ENCODE measurements at regions not wholly inside any gene's neighbourhood (a gene's known extent, or its start where the extent isn't known, plus 50 kb on each side); places are given as distances from the start of the nearest gene placed in this dataset.

GRCh38 chr7:131624536-131624935, 68.1 kb upstream of the PODXL start:
- in situ Hi-C loops (cut with HindIII; ENCODE audit: low sequenced_read_pairs) = no loop called here

DNA sequence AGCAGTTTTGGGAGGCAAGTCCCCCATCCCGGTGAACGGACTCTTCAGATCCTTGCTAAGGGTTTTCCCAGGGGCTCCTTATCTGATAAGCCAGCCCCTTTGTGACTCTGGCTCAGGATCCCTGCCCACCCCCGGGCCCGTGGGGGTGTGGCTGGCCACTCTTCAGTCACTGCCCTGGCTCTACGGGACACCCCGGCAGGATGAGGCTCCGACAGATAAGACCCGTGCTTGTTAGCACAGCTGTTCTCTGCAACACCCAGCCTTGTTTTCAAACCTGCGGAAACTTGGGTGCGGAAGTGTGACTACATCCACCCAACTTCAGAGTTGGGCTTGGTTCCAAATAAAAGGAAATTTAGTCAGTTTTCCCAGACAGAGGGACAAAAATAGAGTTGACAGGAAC, 66.7 kb upstream of the PODXL start:
- in situ Hi-C loops (cut with HindIII; ENCODE audit: low sequenced_read_pairs) = no loop called here

- in situ Hi-C loops (cut with HindIII; ENCODE audit: low sequenced_read_pairs) = no loop called here
Observed at GRCh38 chr7:131621652-131622051, 65.2 kb upstream of the PODXL start.

GRCh38 chr7:131620673-131621609, 64.5 kb upstream of the PODXL start:
- in situ Hi-C loops (cut with HindIII; ENCODE audit: low sequenced_read_pairs) = no loop called here

- in situ Hi-C loops (cut with HindIII; ENCODE audit: low sequenced_read_pairs) = loop anchor here (5.0 kb wide), 1 partner anchor 67 kb away; no protein-coding TSS in a partner anchor
Observed at GRCh38 chr7:131619336-131620305, 63.2 kb upstream of the PODXL start.

- in situ Hi-C loops (cut with HindIII; ENCODE audit: low sequenced_read_pairs) = loop anchor here (5.0 kb wide), 1 partner anchor 66 kb away; no protein-coding TSS in a partner anchor
Observed at GRCh38 chr7:131618391-131618790, 62.0 kb upstream of the PODXL start.

- in situ Hi-C loops (cut with HindIII; ENCODE audit: low sequenced_read_pairs) = loop anchor here (5.0 kb wide), 1 partner anchor 64 kb away; no protein-coding TSS in a partner anchor
Observed at GRCh38 chr7:131616487-131617200, 60.2 kb upstream of the PODXL start.

GRCh38 chr7:131613909-131614308, 57.5 kb upstream of the PODXL start:
- in situ Hi-C loops (cut with HindIII; ENCODE audit: low sequenced_read_pairs) = no loop called here

GRCh38 chr7:131610007-131610406, 53.6 kb upstream of the PODXL start:
- in situ Hi-C loops (cut with HindIII; ENCODE audit: low sequenced_read_pairs) = no loop called here

DNA sequence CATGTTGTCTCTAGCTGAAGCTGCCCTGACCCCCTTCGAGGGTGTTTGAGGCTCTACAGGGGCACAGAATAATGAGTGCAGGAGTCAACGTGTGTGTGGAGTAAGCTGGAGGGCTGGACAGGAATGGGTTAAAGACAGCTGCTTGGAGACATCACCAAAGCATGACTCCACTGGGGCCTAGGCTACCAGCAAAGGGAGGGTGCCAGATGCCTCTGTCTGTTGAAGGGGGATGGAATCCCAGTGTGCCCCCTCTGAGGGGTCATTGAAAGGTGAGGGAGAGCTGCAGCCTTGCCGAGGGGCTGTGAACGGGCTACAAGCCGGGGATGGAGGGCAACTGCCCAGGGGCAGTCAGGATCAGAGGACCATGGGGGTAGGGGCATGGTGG, 51.7 kb upstream of the PODXL start:
- in situ Hi-C loops (cut with HindIII; ENCODE audit: low sequenced_read_pairs) = no loop called here

- in situ Hi-C loops (cut with HindIII; ENCODE audit: low sequenced_read_pairs) = no loop called here
Observed at GRCh38 chr7:131607291-131608115, 51.1 kb upstream of the PODXL start.

GRCh38 chr7:131606346-131607290, 50.2 kb upstream of the PODXL start:
- in situ Hi-C loops (cut with HindIII; ENCODE audit: low sequenced_read_pairs) = no loop called here
